ENCODE measurements at regions not wholly inside any gene's neighbourhood (a gene's known extent, or its start where the extent isn't known, plus 50 kb on each side); places are given as distances from the start of the nearest gene placed in this dataset.

DNA sequence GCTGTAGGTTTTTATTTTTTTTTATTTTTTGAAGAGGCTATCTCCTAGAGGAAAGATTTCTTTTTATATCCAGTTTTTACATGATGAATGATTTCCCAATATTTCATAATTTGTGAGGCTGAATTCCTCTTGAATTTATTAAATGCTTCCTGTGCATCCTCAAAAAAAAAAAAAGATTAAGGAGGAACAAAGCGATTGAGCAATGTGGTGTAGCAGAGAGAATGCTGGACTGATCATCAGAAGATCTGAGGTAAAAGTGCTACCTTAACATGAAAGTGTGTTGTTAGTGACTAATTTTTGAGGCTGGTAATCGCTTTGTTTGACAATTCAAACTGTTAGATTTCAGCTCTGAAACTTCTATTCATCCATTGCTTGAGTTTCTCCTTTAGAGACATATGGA, 125.1 kb downstream of the ESM1 start:
- FAIRE-seq = no peak

DNA sequence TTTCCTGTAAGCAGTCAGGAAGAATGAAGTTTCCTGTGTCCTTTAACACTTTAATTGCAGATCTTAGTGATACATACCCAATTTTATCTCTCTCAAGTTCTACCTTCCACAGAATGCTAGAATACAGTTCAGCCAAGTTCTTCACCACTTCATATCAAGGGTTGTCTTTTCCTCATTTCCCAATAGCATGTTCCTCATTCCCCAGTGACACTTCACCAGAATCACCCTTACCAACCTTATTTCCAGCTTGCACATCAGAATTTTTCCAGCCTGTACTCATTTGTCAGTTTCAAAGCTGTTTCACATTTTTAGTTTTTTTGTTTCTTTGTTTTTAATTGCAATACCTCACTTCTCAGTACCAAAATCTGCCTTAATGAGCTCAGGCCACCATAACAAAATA, 126.1 kb downstream of the ESM1 start:
- DNase-seq (ENCODE audit: extremely low spot score, insufficient read length, low read depth) (no peak), FAIRE-seq (no peak)

More for the DNA sequence above, 125.1 kb downstream of the ESM1 start:
- no peak for DNase-seq (ENCODE audit: extremely low spot score, insufficient read length, low read depth)

DNA sequence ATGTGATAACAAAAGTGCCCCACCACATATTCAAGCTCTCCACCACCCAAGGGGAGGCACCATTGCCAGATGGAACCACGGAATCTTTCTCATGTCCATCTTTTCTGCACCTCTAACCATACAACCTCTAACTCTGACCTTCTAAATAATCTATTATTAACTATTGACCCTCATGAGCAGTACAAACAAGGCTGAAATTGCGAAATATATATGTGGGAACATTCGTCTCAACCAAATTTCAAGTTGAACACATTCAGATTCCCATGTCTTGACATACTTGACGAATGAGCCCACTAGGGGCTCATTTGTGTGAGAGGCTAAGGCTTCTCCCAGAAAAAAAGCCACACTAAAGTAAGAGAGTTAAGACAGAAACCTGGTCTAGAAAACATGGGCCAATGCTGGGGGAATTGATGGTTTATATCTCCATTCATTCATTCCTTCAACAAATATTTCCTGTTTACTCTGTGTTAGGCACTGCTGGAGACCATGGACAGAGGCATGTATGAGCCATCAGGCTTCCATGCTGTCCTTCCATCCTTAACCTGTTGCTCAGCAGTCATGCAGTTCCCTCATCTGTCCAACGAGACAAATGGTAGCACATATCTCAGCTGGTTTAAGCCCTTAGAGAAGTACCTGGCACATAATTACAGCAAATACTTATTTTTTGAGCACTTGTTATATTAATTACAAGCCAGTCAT, 130.4 kb downstream of the ESM1 start:
- DNase-seq (ENCODE audit: extremely low spot score, insufficient read length, low read depth) (no peak), FAIRE-seq (no peak)

DNA sequence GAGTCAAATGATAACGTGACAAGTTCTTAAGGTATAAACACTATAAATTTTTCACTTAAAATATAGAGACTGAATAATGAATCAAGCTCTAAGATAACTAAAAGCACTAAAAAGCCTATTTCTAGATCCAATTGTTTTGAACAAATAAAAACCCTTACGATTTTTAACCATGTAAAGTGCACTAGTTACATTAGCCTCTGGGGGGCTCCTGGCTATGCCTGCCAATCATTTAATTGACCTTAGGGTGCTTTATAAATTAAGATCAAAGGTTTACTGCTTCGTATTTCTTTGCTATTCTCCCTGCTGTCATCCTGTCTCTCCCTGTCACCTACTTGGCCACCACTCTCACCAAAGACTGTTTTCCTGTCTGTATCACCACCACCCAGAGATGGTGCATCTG, 133.4 kb downstream of the ESM1 start:
- no peak for DNase-seq (ENCODE audit: extremely low spot score, insufficient read length, low read depth)
- no peak for FAIRE-seq

DNA sequence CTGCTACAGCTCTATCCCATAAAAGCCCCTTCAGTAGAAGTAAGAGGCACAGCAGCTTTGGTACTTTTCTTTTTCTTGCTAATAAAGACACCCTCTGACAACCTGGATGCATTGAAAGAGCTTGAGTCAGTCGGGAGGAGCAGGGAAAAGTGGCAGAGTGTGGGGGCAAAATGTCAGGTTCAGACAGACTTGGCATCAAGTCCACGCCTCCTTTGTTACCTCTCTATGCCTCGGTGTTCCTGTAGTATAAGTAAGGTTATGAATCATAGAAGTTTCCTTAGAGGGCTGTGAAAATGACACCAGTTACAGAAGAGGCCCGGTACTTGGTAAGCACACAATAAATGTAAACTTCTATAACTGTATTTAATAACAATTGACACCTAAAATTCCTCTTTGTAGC, 133.9 kb downstream of the ESM1 start:
- FAIRE-seq = no peak
- DNase-seq (ENCODE audit: extremely low spot score, insufficient read length, low read depth) = no peak

DNA sequence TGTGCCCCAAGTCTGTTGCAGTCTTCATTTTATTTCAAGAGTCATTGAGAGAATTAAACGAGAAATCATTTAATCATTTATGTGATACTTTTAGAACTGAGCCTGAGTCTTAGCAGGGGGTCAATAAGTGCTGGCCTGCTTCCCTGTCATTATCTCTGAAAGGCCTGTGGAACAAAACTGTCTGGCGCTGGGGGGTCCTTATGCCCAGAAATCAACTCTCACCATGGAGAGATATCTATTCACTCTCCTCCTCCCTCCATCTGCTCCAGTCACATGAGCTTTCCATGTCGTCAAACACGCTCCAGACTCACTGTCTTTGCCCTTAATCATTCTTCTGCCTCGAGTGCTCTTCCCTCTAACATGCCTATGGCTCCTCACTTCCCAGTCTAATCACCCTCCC, 136.8 kb downstream of the ESM1 start:
- FAIRE-seq (no peak), DNase-seq (ENCODE audit: extremely low spot score, insufficient read length, low read depth) (no peak)

DNA sequence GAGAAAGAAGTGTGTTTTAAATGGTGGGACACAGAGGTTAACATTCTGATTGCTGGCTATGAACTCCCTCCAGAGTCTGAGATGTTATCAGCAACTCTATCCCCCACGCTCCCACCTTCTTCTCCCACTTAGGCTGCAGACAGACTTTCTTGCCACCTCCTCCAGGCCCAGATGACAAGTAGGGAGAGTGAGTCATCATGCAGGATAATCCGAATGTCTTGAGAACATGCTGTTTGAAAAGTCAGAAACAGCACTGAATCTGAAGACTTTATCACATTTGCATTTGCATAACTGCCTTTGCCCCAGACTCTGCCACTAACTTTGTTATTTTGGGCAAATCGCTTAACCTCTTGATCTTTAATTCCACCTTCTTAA, 139.8 kb downstream of the ESM1 start:
- no peak for DNase-seq (ENCODE audit: extremely low spot score, insufficient read length, low read depth)
- FAIRE-seq = no peak

DNA sequence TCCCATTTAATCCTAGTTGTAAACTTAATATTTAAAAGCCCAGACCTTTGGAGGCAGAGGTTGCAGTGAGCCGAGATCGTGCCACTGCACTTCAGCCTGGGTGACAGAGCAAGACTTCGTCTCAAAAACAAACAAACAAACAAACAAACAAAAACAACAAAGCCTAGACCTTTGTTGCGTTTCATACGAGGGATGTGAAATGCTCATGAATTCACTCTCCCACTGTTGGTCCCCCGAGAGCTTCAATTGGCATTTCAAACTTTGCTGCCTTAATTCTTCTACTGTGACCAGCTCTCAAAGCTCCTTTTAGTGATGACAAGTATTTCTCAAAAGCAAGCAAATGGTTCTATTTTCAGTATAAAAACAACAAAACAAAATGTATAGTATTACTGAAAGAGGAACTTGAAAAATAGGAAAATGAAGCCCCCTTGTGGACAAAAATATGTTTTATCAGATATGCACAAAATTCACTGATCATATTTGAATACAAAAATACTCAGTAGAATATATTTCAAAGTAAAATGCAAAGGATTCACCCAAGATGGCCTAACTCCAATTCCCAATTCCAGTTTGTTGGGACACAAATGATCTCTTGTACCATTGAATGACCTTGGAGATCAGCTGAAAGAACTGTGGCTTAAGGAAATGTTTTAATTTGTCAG, 140.4 kb downstream of the ESM1 start:
- FAIRE-seq (peak; percentile 58), DNase-seq (ENCODE audit: extremely low spot score, insufficient read length, low read depth) (no peak)

DNA sequence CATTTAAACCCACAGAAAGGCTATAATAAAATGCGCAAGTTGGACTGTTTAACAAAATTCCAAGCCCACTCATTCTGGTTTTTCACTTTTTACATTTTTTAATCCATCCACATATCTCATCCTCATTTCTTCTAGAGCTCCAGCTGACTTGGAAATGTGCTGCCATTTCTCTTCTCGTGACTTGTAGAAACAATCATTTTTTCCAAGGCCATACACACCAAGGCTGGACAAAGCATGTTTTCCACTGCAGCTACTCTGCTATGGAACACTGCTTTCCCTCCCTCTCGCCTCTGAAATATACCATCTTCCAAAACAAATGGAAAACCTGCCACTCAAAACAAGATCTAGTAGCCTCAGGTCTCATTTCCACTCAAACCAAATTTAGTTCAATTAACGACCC, 141.1 kb downstream of the ESM1 start:
- FAIRE-seq (no peak), DNase-seq (ENCODE audit: extremely low spot score, insufficient read length, low read depth) (no peak)

DNA sequence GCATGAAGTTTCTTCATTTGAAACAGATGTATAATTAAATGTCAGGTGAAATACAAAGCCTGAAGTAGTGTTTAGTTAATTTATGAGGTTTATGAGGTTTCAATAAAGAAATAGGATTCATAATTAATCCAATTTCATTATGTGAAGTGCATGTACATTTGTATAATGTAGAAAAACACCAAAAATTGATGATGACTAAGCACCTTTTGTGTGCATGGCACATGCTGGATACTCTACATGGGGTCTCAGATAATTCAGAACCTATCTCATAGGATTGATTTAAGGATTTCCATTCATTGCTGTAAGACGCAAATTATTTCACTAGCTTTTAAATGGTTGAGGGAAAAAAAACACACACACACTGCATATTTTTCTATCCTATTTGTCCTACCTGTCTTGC, 143.9 kb downstream of the ESM1 start:
- FAIRE-seq (no peak), DNase-seq (ENCODE audit: extremely low spot score, insufficient read length, low read depth) (no peak)

DNA sequence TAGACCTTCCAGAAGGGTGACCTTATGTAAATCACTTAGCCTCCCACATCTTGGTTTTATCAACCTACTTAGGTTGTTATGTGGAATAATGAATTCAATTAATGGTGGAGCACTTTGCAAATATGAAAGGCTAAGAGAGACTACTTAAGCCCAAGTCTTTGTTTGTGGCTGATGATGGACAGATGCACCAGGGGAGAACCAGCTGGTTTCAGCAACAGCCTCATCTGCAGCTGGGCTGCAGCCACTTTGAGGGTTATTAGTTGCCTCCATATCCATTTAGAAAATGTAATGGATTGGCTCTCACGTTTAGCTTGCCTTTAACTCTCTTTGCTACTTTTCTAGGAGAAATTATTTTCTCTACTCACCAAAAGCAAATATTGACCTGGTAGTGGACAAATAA, 146.6 kb downstream of the ESM1 start:
- FAIRE-seq = no peak
- DNase-seq (ENCODE audit: extremely low spot score, insufficient read length, low read depth) = no peak

DNA sequence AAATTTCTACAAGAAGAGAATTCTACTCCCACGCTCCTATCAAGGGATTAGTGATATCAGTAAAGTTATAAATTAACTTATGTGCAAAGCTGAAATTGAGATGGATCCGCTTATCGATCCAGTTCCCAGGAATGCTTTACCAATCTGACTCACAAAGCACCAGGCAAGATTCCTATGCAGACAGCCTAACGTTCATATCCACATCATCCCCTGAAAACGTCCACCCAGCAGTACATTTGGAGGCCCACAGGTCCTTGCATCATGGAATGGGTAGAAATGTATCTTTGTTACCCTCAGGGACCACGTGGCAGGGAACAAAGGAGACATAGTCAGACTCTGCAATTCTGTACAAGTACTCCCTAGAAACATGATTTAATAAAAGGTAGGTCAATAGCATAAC, 147.4 kb downstream of the ESM1 start:
- DNase-seq (ENCODE audit: extremely low spot score, insufficient read length, low read depth) (no peak), FAIRE-seq (no peak)

DNA sequence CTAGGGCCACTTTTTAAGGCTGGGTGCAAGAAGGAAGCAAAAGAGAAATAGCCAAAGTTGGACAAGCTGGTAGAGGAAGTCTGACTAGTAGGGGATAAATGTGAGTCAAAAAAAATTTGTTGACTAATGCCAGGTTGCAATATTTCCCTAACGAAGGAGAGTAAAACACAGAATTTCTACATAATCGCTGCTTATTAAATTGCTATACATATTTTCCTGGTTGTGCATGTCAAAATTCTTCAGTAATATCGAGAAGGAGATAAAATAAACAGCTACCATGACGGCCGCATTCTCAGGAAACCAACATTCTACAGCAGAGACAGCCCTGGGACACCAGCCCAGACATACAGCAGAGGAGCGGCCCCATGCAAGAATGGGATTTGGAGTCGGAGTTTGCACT, 148.3 kb downstream of the ESM1 start:
- DNase-seq (ENCODE audit: extremely low spot score, insufficient read length, low read depth) (no peak), FAIRE-seq (no peak)

DNA sequence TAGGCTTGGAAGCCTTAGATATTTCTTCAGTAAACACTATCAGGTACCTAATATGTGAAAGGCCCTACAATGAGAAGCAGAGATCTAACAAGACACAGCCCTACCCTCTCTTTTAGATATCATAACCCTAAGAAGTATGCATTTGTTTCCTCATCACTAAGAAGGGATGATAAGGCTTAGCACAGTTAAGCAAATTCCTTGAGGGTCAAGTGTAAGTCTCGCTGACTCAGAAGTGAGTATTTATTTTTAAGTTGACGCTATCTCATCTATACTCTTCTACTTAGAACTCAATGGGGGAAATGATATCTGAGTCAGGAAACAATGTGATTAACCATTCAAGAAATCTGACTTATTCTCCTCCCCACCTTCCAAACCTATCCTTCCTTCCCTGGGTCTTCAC, 149.7 kb downstream of the ESM1 start:
- DNase-seq (ENCODE audit: extremely low spot score, insufficient read length, low read depth) (no peak), FAIRE-seq (no peak)

DNA sequence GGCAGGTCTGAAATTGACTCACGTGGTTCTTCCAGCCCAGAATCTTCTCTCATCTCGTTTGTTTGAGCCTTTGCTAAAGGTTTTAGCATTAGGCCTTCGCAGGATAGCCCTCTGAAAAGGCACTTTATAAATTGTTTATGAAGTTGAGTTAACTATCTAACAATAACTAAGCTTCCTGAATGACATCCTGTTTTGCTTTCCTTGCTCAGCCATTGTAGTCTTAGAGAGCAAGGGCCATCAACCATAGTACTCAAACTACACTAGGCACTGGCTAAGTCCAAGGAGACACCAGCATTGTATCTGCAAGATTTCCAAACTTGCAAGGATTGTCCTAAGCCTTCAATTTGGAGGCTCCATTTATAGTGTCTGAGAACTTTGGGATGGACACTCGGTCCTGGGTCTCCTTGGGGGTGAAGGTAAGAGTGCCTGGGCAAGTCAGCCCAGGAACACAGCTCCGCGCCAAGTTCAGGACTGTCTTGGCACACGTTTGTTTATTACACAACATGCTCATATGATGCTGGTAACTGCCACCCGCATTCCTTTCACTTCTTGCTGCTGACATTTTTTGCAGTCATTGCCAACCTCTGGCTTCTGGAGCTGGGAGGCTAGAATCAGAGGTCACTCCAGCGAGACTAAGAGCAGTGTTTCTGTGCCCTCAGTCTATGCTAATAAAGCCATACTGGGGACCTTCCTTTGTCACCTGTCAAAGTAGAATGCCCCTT, 151.1 kb downstream of the ESM1 start:
- DNase-seq (ENCODE audit: extremely low spot score, insufficient read length, low read depth) (no peak), FAIRE-seq (no peak)

DNA sequence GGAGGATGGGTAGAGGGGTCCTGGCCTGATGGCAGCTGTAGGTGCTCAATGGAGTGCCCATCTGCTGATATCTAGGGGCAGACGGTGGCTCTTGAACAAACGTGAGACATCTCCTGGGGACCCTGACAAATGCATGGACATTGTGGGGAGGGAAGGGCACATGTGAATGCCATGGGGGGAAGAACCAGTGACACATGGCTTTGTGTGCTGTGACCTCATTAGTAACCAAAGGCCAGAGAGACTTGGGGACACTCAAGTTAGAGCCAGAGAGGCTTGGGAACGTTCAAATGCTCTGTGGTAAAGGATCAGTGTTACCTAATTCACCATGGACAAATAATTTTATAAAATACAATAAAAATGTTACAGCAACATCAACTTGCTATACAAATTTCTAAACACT, 151.8 kb downstream of the ESM1 start:
- no peak for DNase-seq (ENCODE audit: extremely low spot score, insufficient read length, low read depth)
- no peak for FAIRE-seq

DNA sequence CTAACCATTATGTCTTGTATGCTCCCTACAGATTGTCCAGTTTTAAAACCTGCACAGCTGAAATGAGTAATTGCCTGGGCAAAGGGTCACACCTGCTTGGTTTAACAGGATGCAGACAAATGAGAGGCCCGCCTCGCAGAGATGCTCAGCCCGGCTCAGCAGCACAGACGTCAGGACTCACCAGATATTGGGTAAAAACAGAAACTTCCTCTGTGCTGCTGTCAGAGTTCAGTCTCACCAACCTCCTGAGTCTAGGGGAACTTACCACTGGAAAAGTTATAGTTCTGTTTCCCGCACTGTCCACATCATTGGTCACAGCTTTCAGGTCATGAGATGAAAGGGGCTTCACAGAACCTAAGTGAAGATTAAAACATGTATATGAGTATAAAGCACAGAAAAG, 152.5 kb downstream of the ESM1 start:
- no peak for FAIRE-seq
- no peak for DNase-seq (ENCODE audit: extremely low spot score, insufficient read length, low read depth)

DNA sequence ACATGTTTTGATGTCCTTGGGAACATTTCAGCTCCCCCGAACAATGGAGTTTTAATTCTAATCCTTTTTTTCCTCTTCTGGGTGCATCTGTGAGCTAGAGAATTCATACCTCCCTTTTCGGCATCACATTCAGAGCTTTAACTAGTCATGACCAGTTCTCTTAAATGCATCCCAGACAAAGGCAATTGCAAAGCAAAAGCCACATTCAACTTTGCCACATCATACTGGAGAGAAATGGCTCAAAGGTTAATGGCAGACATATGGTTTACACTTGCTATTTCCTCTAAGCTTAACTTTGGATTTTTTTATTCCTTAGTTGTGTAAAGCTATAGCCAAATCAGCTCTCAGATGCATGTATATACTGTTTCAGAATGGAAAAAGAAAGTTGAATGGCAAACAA, 153.3 kb downstream of the ESM1 start:
- DNase-seq (ENCODE audit: extremely low spot score, insufficient read length, low read depth) = no peak
- no peak for FAIRE-seq

DNA sequence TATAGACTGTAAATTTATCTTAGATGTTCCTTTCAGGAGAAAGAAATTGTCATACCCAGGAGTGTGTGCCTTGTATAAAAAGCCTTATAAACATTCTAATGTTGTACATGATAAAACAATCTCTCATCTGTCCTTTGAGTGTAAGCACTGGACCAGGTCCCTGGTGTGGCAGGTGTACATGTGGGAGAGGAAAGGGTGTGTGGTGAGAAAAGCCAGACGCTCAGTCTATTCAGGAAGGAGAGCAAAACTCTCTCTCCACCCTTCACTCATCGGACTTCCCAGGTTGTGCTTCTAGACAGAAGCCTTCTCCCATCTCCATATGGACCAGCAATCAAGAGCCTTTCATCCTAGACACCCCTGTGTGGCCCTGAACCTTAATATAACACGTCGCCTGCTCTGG, 154.2 kb downstream of the ESM1 start:
- FAIRE-seq (no peak), DNase-seq (ENCODE audit: extremely low spot score, insufficient read length, low read depth) (no peak)

DNA sequence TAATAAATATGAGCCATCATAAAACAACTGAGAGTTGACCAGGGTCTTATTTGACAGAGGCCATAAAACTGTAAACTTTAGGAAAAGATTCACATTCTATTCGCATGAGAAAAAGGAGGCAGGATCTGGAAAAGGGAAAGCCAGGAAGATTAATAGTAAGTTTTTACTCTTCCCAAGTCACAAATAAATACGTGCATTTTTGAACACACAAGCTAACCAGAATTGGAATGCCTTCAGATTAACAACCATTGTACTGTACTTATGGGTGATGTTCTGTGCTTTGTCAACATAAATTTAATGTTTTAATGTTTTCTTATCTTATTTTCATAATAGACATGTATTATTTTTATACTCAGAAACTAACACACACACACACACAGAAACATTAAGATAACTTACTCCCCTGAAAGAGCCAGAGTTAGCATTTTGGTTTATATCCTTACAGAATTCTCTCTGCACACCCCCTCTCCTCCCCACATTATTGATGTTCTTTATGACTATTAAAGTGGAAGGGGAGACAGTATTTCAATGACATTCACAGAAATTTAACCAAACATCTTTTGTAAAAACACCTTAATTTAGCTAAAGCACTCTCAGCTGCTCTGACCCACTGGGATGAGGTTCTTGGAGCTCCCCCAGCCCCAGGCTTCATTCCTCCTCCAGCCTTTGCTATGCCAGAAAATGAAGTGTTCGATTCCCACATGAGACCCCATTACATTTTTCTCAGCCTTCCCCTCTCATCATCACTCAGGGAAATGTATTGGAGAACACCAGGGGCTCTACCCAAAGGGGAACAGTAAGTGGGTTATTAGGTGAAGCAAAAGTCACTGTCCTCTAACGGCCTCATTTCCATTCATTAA, 155.5 kb downstream of the ESM1 start:
- DNase-seq (ENCODE audit: extremely low spot score, insufficient read length, low read depth) (no peak), FAIRE-seq (no peak)

DNA sequence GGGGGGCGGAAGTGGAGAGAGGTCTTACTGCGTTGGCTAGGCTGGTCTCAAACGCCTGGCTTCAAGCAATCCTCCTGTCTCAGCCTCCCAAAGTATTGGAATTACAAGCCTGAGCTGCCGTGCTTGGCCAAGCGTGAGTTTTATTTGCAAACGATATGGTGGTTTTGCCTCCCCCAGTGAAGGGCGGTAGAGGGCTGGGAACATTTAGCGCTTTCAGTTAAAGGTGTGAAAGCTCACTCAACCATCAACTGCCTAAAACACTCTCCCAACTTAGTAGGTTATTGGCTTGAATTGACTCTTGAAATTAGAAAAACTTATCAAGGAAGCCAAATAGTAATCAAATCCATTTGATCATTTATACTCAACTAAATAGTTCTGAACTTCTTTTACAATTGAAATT, 156.3 kb downstream of the ESM1 start:
- no peak for DNase-seq (ENCODE audit: extremely low spot score, insufficient read length, low read depth)
- no peak for FAIRE-seq
